Gastroesophageal sphincter (tissue), 3 donors: ENCODE measurements at regions not wholly inside any gene's neighbourhood (a gene's known extent, or its start where the extent isn't known, plus 50 kb on each side); places are given as distances from the start of the nearest gene placed in this dataset.

Experiments
- EP300 ChIP-seq: sonication (generic); formaldehyde crosslinking; IDR thresholded peaks from one replicate; pipeline ENCODE4 v1.6.1; 2017; ENCODE audit warnings: antibody characterized with exemption, mild to moderate bottlenecking
- POLR2A ChIP-seq, 2 donors: fragments of 450-650 bp; IDR thresholded peaks; one replicate each; pipeline ENCODE4 v1.6.1; 2017; ENCODE audit warnings: antibody characterized with exemption in 2 of 2, mild to moderate bottlenecking in 2 of 2, moderate library complexity in 1 of 2
- POLR2AphosphoS5 ChIP-seq: sonication (generic); formaldehyde crosslinking; IDR thresholded peaks from one replicate; pipeline ENCODE4 v1.6.1; 2017; ENCODE audit warnings: antibody characterized with exemption
- TF ChIP-seq, protein P1 (sequence below), 4 experiments: fragments of 200-600 bp in 2 of 4; fragments of 450-650 bp in 2 of 4; sonication (generic) in 1 of 4; IDR thresholded peaks; one replicate each; pipeline ENCODE4 v1.5.1; 2017 to 2019; ENCODE audit warnings: antibody characterized with exemption in 4 of 4, mild to moderate bottlenecking in 2 of 4, moderate library complexity in 2 of 4

DNA sequence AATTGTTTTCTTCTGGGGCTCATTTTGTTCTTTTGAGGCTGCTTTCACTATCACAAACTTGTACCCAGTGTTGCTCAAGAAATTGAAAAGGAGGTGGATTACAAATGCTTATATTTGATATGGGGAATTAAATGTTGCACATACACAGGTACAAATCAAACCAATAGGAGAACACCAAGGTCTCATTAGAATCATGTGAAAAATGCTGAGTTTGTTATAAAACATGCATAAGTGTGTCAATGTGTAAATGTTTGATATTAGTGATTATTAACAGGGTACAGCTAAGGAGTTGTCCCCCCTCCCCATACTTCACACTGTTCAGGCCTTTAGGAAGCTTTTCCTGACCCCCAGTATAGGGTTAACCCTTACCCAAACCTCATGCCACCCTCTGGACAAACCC, 971.2 kb upstream of the SEL1L start:
- TF ChIP-seq, protein P1, sequence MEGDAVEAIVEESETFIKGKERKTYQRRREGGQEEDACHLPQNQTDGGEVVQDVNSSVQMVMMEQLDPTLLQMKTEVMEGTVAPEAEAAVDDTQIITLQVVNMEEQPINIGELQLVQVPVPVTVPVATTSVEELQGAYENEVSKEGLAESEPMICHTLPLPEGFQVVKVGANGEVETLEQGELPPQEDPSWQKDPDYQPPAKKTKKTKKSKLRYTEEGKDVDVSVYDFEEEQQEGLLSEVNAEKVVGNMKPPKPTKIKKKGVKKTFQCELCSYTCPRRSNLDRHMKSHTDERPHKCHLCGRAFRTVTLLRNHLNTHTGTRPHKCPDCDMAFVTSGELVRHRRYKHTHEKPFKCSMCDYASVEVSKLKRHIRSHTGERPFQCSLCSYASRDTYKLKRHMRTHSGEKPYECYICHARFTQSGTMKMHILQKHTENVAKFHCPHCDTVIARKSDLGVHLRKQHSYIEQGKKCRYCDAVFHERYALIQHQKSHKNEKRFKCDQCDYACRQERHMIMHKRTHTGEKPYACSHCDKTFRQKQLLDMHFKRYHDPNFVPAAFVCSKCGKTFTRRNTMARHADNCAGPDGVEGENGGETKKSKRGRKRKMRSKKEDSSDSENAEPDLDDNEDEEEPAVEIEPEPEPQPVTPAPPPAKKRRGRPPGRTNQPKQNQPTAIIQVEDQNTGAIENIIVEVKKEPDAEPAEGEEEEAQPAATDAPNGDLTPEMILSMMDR (IDR thresholded peaks at IDR 0.05): no peak
- TF ChIP-seq POLR2A (IDR thresholded peaks at IDR 0.05) (no peak), EP300 (no peak), POLR2AphosphoS5 (no peak)
